ENCODE measurements at regions not wholly inside any gene's neighbourhood (a gene's known extent, or its start where the extent isn't known, plus 50 kb on each side); places are given as distances from the start of the nearest gene placed in this dataset.

DNA sequence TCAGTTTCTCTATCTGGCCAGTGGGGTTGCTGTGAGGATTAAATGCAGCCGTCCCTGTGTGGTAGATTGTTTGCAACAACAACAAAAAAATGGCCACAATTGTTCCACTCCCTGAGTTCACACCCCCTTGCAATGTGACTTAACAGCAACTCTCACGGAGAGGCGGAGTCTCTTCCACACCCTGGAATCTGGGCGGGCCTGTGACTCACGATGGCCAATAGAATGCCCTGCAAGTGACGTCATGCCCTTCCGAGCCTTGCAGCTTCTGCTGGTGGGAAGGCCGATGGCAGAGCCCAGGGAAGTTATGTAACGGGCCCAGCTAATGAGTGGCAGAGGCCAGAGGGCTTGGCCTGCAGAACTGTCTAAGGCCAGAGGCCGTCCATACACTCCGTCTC lies 87.9 kb downstream of the RIPK4 start (continued):
- TF ChIP-seq ZNF670 (CRISPR knock-in tag; IDR thresholded peaks at IDR 0.05; ENCODE audit: borderline replicate concordance), result 0 out of 2 replicates have a peak, but pooled peaks have one; percentile 73
- TF ChIP-seq SATB2 (CRISPR knock-in tag; IDR thresholded peaks at IDR 0.05), result no peak
- no peak for TF ChIP-seq TEAD2 (CRISPR knock-in tag; IDR thresholded peaks at IDR 0.05)
- no peak for TF ChIP-seq IKZF5 (CRISPR knock-in tag; IDR thresholded peaks at IDR 0.05)
- TF ChIP-seq CREB1 (IDR thresholded peaks at IDR 0.05), result peak; percentile 99
- no peak for TF ChIP-seq CREB1 (CRISPR knock-in tag; IDR thresholded peaks at IDR 0.05)
- no peak for TF ChIP-seq ZNF382 (CRISPR knock-in tag; IDR thresholded peaks at IDR 0.05; ENCODE audit: borderline replicate concordance)
- TF ChIP-seq KLF12 (CRISPR knock-in tag; IDR thresholded peaks at IDR 0.05; ENCODE audit: borderline replicate concordance), result no peak; the same call in 1 of the 2 replicates
- TF ChIP-seq SKIL (CRISPR knock-in tag; IDR thresholded peaks at IDR 0.05; ENCODE audit: borderline replicate concordance), result no peak
- no peak for TF ChIP-seq ETV5 (CRISPR knock-in tag; IDR thresholded peaks at IDR 0.05; ENCODE audit: borderline replicate concordance)
- TF ChIP-seq ZNF354B (CRISPR knock-in tag; IDR thresholded peaks at IDR 0.05), result no peak
- 0 out of 2 replicates have a peak, but pooled peaks have one; percentile 31 for TF ChIP-seq AHDC1 (CRISPR knock-in tag; IDR thresholded peaks at IDR 0.05; ENCODE audit: borderline replicate concordance)
- TF ChIP-seq NFATC3 (CRISPR knock-in tag; IDR thresholded peaks at IDR 0.05), result no peak
- TF ChIP-seq EZH2 (conservative IDR thresholded peaks at IDR 0.05; ENCODE audit: low read depth, low read length), result no peak
- no peak for TF ChIP-seq SYNCRIP (IDR thresholded peaks at IDR 0.05; ENCODE audit: insufficient read depth, low read depth, low read length)
- TF ChIP-seq, protein P1, sequence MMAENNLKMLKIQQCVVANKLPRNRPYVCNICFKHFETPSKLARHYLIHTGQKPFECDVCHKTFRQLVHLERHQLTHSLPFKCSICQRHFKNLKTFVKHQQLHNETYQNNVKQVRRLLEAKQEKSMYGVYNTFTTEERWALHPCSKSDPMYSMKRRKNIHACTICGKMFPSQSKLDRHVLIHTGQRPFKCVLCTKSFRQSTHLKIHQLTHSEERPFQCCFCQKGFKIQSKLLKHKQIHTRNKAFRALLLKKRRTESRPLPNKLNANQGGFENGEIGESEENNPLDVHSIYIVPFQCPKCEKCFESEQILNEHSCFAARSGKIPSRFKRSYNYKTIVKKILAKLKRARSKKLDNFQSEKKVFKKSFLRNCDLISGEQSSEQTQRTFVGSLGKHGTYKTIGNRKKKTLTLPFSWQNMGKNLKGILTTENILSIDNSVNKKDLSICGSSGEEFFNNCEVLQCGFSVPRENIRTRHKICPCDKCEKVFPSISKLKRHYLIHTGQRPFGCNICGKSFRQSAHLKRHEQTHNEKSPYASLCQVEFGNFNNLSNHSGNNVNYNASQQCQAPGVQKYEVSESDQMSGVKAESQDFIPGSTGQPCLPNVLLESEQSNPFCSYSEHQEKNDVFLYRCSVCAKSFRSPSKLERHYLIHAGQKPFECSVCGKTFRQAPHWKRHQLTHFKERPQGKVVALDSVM (CRISPR knock-in tag; IDR thresholded peaks at IDR 0.05), result no peak
- TF ChIP-seq ZBTB20 (CRISPR knock-in tag; IDR thresholded peaks at IDR 0.05; ENCODE audit: borderline replicate concordance, low read depth), result peak; percentile 35; the same call in 1 of the 2 replicates

All from HepG2 (cell line).